ENCODE measurements at regions not wholly inside any gene's neighbourhood (a gene's known extent, or its start where the extent isn't known, plus 50 kb on each side); places are given as distances from the start of the nearest gene placed in this dataset.

DNA sequence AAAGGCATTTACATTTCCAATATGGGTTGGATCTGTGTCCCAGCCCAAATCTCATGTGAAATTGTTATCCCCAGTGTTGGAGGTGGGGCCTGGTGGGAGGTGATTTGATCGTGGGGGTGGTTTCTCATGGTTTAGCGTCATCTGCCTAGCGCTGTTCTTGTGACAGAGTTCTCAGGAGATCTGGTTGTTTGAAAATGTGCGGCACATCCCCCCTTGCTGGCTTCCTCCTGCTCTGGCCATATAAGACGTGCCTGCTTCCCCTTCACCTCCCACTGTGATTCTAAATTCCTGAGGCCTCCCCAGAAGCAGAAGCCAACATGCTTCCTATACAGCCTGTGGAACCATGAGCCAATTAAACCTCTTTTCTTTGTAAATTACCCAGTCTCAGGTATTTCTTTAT is 126.2 kb upstream of the FNDC3A start:
- TF ChIP-seq, protein P1, sequence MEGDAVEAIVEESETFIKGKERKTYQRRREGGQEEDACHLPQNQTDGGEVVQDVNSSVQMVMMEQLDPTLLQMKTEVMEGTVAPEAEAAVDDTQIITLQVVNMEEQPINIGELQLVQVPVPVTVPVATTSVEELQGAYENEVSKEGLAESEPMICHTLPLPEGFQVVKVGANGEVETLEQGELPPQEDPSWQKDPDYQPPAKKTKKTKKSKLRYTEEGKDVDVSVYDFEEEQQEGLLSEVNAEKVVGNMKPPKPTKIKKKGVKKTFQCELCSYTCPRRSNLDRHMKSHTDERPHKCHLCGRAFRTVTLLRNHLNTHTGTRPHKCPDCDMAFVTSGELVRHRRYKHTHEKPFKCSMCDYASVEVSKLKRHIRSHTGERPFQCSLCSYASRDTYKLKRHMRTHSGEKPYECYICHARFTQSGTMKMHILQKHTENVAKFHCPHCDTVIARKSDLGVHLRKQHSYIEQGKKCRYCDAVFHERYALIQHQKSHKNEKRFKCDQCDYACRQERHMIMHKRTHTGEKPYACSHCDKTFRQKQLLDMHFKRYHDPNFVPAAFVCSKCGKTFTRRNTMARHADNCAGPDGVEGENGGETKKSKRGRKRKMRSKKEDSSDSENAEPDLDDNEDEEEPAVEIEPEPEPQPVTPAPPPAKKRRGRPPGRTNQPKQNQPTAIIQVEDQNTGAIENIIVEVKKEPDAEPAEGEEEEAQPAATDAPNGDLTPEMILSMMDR (conservative IDR thresholded peaks at IDR 0.05; ENCODE audit: control insufficient read depth, insufficient read depth, low read depth, low read length): no peak
- H3K4me3 ChIP-seq (ENCODE audit: control insufficient read depth, low read depth, low read length): no peak overlapping the region
- no peak for DNase-seq (ENCODE audit: low read depth)

DNA sequence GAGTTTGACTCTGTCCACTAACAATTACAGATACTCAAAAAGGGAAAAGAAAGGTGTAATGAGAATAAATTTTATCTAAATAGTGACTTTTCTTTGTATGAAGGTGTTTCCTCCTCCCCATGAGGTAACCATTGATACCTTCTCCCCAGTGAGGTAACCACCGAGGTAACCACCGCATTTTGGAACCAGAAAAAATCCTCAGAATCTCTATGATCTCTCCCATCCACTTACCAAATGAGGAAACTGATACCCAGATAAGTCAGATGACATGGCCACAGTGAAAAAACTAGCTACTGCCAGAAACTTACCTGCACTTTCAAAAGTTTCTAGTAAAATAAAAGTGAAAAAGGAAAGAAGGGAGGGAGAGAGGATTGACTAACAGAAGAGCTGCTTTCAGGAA is 124.0 kb upstream of the FNDC3A start:
- DNase-seq (ENCODE audit: low read depth): no peak
- no peak overlapping the region for H3K4me3 ChIP-seq (ENCODE audit: control insufficient read depth, low read depth, low read length)
- TF ChIP-seq, protein P1 (conservative IDR thresholded peaks at IDR 0.05; ENCODE audit: control insufficient read depth, insufficient read depth, low read depth, low read length): no peak

GRCh38 chr13:48852911-48853727 is 122.6 kb upstream of the FNDC3A start:
- no peak overlapping the region for H3K4me3 ChIP-seq (ENCODE audit: control insufficient read depth, low read depth, low read length)
- TF ChIP-seq, protein P1 (conservative IDR thresholded peaks at IDR 0.05; ENCODE audit: control insufficient read depth, insufficient read depth, low read depth, low read length): no peak
- no peak for DNase-seq (ENCODE audit: low read depth)

- TF ChIP-seq, protein P1 (conservative IDR thresholded peaks at IDR 0.05; ENCODE audit: control insufficient read depth, insufficient read depth, low read depth, low read length): no peak
- peak; percentile 61 for DNase-seq (ENCODE audit: low read depth)
- H3K4me3 ChIP-seq (ENCODE audit: control insufficient read depth, low read depth, low read length): no peak overlapping the region
Measured at GRCh38 chr13:48853728-48854102, 122.0 kb upstream of the FNDC3A start.

DNA sequence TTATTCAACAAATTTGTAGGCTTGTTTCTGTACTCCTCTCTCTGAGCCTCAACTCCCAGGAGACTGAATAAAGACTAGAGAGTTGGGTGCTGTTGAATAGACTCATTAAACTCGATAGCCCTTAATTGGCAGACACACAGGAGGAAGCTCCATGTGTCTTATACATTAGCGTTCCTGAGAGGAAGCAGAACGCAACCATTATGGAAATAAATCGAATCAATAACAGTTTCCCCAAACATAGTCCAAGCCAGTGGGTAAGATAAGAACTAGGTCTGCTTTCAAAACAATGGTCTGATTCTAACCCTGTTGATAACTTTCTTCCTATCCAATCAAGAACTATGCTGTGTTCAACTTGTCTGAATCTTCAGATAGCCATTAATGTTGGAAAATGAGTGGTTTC is 118.1 kb upstream of the FNDC3A start:
- TF ChIP-seq, protein P1 (conservative IDR thresholded peaks at IDR 0.05; ENCODE audit: control insufficient read depth, insufficient read depth, low read depth, low read length): no peak
- DNase-seq (ENCODE audit: low read depth): no peak

DNA sequence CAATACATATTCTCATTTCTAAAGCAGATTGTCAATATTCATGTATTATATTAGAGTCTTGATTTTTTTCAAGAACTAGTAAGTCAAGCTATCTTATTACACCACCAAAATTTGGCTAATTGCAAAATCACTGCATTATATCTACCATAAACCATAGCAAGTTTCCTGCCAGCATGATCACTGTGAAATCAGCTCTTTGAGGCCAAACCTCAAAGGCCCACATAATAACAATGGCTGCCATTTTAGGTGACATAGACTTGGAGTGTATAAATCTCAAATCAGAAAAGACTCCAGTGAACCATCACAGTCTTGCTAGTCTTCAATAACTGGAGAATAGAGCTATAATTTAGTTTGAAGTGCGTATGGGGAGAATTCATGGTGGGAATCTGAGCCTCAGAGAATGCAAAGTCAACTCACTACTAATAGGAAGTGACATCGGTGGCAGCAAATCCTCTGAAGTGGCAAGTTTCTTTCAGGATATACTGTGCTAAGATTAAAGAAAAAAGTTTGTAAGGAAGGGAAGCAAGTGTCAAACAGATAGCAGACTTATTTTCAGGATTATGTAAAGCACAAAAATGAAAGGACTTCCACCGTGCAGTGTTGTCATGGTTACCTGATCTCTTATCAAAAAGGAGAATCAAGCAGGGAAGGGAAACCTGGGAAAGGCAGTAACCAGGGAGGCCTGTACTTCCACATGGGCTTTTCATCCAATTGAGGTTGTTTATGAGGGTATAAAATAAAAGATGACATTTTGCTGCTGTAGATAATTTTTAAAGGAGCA is 117.4 kb upstream of the FNDC3A start:
- DNase-seq (ENCODE audit: low read depth): no peak
- TF ChIP-seq, protein P1 (conservative IDR thresholded peaks at IDR 0.05; ENCODE audit: control insufficient read depth, insufficient read depth, low read depth, low read length): no peak
- H3K4me3 ChIP-seq (ENCODE audit: control insufficient read depth, low read depth, low read length): no peak overlapping the region

More for the DNA sequence above, 118.1 kb upstream of the FNDC3A start:
- no peak overlapping the region for H3K4me3 ChIP-seq (ENCODE audit: control insufficient read depth, low read depth, low read length)

Data from fibroblast of mammary gland (primary cell).